Right lobe of liver (tissue), 4 donors: ENCODE measurements at regions not wholly inside any gene's neighbourhood (a gene's known extent, or its start where the extent isn't known, plus 50 kb on each side); places are given as distances from the start of the nearest gene placed in this dataset.

Source experiments
- CTCF ChIP-seq, 4 donors: fragments of 200-600 bp in 3 of 4; fragments of 450-650 bp in 1 of 4; IDR thresholded peaks; one replicate each; pipeline versions ENCODE4 v1.5.1 to v1.8.0; 2016 to 2022; ENCODE audit warnings: antibody characterized with exemption in 4 of 4, mild to moderate bottlenecking in 2 of 4
- POLR2A ChIP-seq: fragments of 450-650 bp; IDR thresholded peaks from one replicate; pipeline ENCODE4 v1.6.1; 2017; ENCODE audit warnings: antibody characterized with exemption, mild to moderate bottlenecking
- donor health status: DM: no; HTN: no; CAD: no.
- donor health status: DM: no; HTN: no; CAD: no.
- donor health status: DM: no; HTN: yes; CAD: no.

GRCh38 chr16:58960034-58960433 is 225.9 kb upstream of the GOT2 start:
- no peak for TF ChIP-seq CTCF (IDR thresholded peaks at IDR 0.05)
- no peak for TF ChIP-seq POLR2A
